ENCODE measurements at regions not wholly inside any gene's neighbourhood (a gene's known extent, or its start where the extent isn't known, plus 50 kb on each side); places are given as distances from the start of the nearest gene placed in this dataset.

- TF ChIP-seq EZH2 (IDR thresholded peaks at IDR 0.05; ENCODE audit: low read depth, unreplicated experiment): no peak
- TF ChIP-seq CREB1 (CRISPR knock-in tag; IDR thresholded peaks at IDR 0.05; ENCODE audit: low read depth): no peak
- no peak for TF ChIP-seq POLR2AphosphoS5 (IDR thresholded peaks at IDR 0.05; ENCODE audit: low read depth)
- no peak for TF ChIP-seq CTCF (conservative IDR thresholded peaks at IDR 0.05; ENCODE audit: low read depth in 2 of 2)
- no peak for TF ChIP-seq ZNF462 (CRISPR knock-in tag; IDR thresholded peaks at IDR 0.05)
- TF ChIP-seq EZH2phosphoT487 (IDR thresholded peaks at IDR 0.05; ENCODE audit: unreplicated experiment): no peak
- TF ChIP-seq NANOG (IDR thresholded peaks at IDR 0.05; ENCODE audit: borderline replicate concordance): no peak
- TF ChIP-seq STAT1 (IDR thresholded peaks at IDR 0.05; ENCODE audit: unreplicated experiment): no peak
- TF ChIP-seq REST (IDR thresholded peaks at IDR 0.05; ENCODE audit: unreplicated experiment): no peak
- TF ChIP-seq ZNF331 (CRISPR knock-in tag; IDR thresholded peaks at IDR 0.05; ENCODE audit: low read depth): no peak
Measured at GRCh38 chr10:30125496-30125895, 66.1 kb upstream of the JCAD start.

Measured in GM23338 (cell line).